ENCODE measurements at regions not wholly inside any gene's neighbourhood (a gene's known extent, or its start where the extent isn't known, plus 50 kb on each side); places are given as distances from the start of the nearest gene placed in this dataset.

GRCh38 chr12:60176891-60177290 lies 581.1 kb downstream of the SLC16A7 start:
- Histone ChIP-seq H3K4me3 (ENCODE audit: low read depth, low read length) (no peak overlapping the region), H3K36me3 (ENCODE audit: insufficient read depth, low read length) (no peaks in the 10 kb centered on the region), H3K27me3 (ENCODE audit: insufficient read depth, low read length) (no peaks in the 10 kb centered on the region), H3K27ac (ENCODE audit: low read depth, low read length) (no peak overlapping the region), H3K79me2 (ENCODE audit: control insufficient read depth, insufficient read depth, low read length, unreplicated experiment) (no peaks in the 10 kb centered on the region), H2AFZ (ENCODE audit: low read length, unreplicated experiment) (no peak overlapping the region), H3K4me1 (ENCODE audit: control insufficient read depth, insufficient read depth, low read length, unreplicated experiment) (peaks cover 34% of the 10 kb centered on the region)

DNA sequence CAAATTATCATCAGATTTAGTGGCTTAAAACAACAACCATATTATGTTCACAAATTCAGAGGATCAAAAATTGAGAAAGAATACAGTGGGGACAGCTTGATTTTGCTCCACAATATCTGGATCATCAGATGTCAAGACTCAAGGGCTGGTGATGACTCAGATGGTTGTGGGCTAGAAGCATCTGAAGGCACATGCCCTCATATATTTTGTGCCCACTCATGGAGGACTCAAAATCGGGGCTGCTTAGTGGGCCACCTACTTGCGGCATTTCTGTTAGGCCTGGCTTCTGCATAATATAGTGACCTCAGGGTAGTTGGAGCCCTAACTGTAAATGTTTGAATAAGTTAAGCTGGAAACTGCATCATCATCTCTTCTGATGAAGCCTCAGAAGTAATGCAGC lies 584.5 kb downstream of the SLC16A7 start:
- Histone ChIP-seq H3K27ac (ENCODE audit: low read depth, low read length) (no peak overlapping the region), H3K36me3 (ENCODE audit: insufficient read depth, low read length) (no peaks in the 10 kb centered on the region), H2AFZ (ENCODE audit: low read length, unreplicated experiment) (no peak overlapping the region), H3K4me1 (ENCODE audit: control insufficient read depth, insufficient read depth, low read length, unreplicated experiment) (peaks cover 6% of the 10 kb centered on the region), H3K4me3 (ENCODE audit: low read depth, low read length) (no peak overlapping the region), H3K27me3 (ENCODE audit: insufficient read depth, low read length) (no peaks in the 10 kb centered on the region), H3K79me2 (ENCODE audit: control insufficient read depth, insufficient read depth, low read length, unreplicated experiment) (no peaks in the 10 kb centered on the region)

- Histone ChIP-seq H3K4me1 (ENCODE audit: control insufficient read depth, insufficient read depth, low read length, unreplicated experiment) (no peaks in the 10 kb centered on the region), H3K4me3 (ENCODE audit: low read depth, low read length) (no peak overlapping the region), H3K36me3 (ENCODE audit: insufficient read depth, low read length) (no peaks in the 10 kb centered on the region), H2AFZ (ENCODE audit: low read length, unreplicated experiment) (no peak overlapping the region), H3K79me2 (ENCODE audit: control insufficient read depth, insufficient read depth, low read length, unreplicated experiment) (no peaks in the 10 kb centered on the region), H3K27me3 (ENCODE audit: insufficient read depth, low read length) (no peaks in the 10 kb centered on the region), H3K27ac (ENCODE audit: low read depth, low read length) (no peak overlapping the region)
Measured at GRCh38 chr12:60182354-60182753, 586.5 kb downstream of the SLC16A7 start.

- Histone ChIP-seq H3K27ac (ENCODE audit: low read depth, low read length) (no peak overlapping the region), H3K36me3 (ENCODE audit: insufficient read depth, low read length) (no peaks in the 10 kb centered on the region), H3K27me3 (ENCODE audit: insufficient read depth, low read length) (no peaks in the 10 kb centered on the region), H2AFZ (ENCODE audit: low read length, unreplicated experiment) (no peak overlapping the region), H3K4me3 (ENCODE audit: low read depth, low read length) (no peak overlapping the region), H3K79me2 (ENCODE audit: control insufficient read depth, insufficient read depth, low read length, unreplicated experiment) (no peaks in the 10 kb centered on the region), H3K4me1 (ENCODE audit: control insufficient read depth, insufficient read depth, low read length, unreplicated experiment) (no peaks in the 10 kb centered on the region)
Measured at GRCh38 chr12:60184096-60184495, 588.3 kb downstream of the SLC16A7 start.

DNA sequence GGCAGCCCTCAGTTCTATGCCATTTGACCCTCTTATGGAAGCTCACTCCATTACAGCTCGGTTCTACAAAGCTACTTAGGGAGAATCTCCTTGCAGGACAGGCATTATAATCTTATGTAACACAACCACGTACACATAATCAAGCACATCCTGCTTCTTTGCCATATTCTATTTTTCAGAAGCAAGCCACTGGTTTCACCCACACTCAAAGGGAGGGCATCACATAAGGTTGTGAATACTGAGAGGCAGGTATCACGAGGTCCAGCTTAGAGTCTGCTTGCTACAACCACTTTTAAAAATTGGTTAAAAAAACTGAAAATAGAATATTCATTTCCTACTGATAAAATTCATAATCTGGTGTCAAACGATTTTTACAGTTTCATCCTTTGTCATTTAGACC lies 589.2 kb downstream of the SLC16A7 start:
- no peak overlapping the region for H3K4me3 ChIP-seq (ENCODE audit: low read depth, low read length)
- no peak overlapping the region for H2AFZ ChIP-seq (ENCODE audit: low read length, unreplicated experiment)
- no peaks in the 10 kb centered on the region for H3K36me3 ChIP-seq (ENCODE audit: insufficient read depth, low read length)
- H3K79me2 ChIP-seq (ENCODE audit: control insufficient read depth, insufficient read depth, low read length, unreplicated experiment): no peaks in the 10 kb centered on the region
- H3K27ac ChIP-seq (ENCODE audit: low read depth, low read length): no peak overlapping the region
- no peaks in the 10 kb centered on the region for H3K27me3 ChIP-seq (ENCODE audit: insufficient read depth, low read length)
- H3K4me1 ChIP-seq (ENCODE audit: control insufficient read depth, insufficient read depth, low read length, unreplicated experiment): no peaks in the 10 kb centered on the region

DNA sequence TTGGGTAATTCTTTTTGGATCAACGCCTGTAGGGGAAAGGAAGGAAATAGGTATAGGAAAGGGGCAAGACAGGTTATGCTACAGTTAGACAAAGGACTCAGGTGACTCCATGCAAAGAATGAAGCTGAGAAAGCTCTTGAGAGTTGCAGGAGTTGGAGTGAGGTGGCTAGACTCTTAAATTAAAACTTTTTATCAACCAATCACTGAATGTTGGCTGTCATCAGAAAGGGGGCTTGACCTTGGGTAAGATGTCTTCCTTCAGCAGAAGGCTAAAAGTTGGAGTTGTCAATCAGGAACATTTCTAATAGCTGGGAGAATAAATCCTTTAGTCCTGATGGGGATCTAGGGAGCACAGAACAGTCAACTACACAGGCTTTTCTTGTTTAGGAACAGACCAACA lies 595.4 kb downstream of the SLC16A7 start:
- H3K27me3 ChIP-seq (ENCODE audit: insufficient read depth, low read length): no peaks in the 10 kb centered on the region
- H3K79me2 ChIP-seq (ENCODE audit: control insufficient read depth, insufficient read depth, low read length, unreplicated experiment): no peaks in the 10 kb centered on the region
- H3K36me3 ChIP-seq (ENCODE audit: insufficient read depth, low read length): no peaks in the 10 kb centered on the region
- H2AFZ ChIP-seq (ENCODE audit: low read length, unreplicated experiment): no peak overlapping the region
- peak overlapping the region; percentile 59 for H3K27ac ChIP-seq (ENCODE audit: low read depth, low read length)
- H3K4me1 ChIP-seq (ENCODE audit: control insufficient read depth, insufficient read depth, low read length, unreplicated experiment): peaks cover 24% of the 10 kb centered on the region
- no peak overlapping the region for H3K4me3 ChIP-seq (ENCODE audit: low read depth, low read length)

DNA sequence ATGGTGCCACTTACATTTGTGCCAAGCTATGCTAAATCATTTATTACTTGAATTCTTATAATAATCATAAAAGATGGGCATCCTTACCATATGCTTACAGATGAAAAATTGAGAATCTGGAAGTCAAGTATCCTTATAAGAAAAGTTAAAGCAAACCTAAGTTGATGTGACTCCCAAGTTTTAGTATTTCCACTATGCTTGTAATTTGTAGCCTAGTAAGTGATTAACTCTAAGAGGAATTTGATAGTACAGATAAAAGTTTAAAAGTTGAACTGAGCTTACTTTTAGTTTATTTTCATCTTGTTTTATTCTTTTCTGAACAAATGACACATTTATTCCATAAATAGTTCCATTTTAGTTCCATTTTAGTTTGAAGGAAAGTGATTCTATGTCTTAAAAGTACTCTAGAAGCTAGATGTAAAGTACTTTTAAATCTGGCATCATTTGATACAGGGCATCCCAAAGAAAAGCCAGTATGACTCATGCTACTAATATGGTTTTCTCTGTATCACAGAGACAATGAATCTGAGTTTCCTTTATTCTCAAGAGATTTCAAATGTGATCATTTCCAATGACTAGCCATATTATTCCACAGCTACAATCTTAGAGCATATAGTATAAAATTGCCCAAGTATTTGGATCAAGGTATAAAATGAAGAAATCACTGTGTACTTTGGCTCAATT lies 596.0 kb downstream of the SLC16A7 start:
- Histone ChIP-seq H3K27ac (ENCODE audit: low read depth, low read length) (peak overlapping the region; percentile 59), H3K27me3 (ENCODE audit: insufficient read depth, low read length) (no peaks in the 10 kb centered on the region), H3K79me2 (ENCODE audit: control insufficient read depth, insufficient read depth, low read length, unreplicated experiment) (no peaks in the 10 kb centered on the region), H3K4me3 (ENCODE audit: low read depth, low read length) (peak overlapping the region; percentile 9; the same call in 1 of the 2 replicates), H3K36me3 (ENCODE audit: insufficient read depth, low read length) (no peaks in the 10 kb centered on the region), H2AFZ (ENCODE audit: low read length, unreplicated experiment) (peak overlapping the region; percentile 27), H3K4me1 (ENCODE audit: control insufficient read depth, insufficient read depth, low read length, unreplicated experiment) (peaks cover 24% of the 10 kb centered on the region)

DNA sequence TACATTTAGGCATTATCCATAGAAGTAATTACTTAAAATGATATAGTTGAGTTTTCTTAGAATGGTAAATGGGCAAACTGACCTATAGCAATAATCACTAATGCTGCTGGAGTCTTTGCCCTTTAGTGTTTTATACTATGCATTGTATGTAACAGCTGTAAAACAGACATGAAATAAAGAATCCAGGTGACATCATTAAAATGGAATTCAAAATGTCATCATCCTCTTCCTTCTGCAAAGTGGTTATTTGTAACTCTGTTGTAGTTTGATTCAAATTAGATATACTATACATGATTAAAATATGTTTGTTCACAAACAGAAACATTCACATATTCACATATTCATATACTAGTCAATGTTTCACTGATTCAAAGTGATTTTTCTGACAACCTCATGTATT lies 598.8 kb downstream of the SLC16A7 start:
- H3K36me3 ChIP-seq (ENCODE audit: insufficient read depth, low read length): no peaks in the 10 kb centered on the region
- H3K27ac ChIP-seq (ENCODE audit: low read depth, low read length): no peak overlapping the region
- no peak overlapping the region for H2AFZ ChIP-seq (ENCODE audit: low read length, unreplicated experiment)
- no peaks in the 10 kb centered on the region for H3K79me2 ChIP-seq (ENCODE audit: control insufficient read depth, insufficient read depth, low read length, unreplicated experiment)
- peaks cover 31% of the 10 kb centered on the region for H3K4me1 ChIP-seq (ENCODE audit: control insufficient read depth, insufficient read depth, low read length, unreplicated experiment)
- no peaks in the 10 kb centered on the region for H3K27me3 ChIP-seq (ENCODE audit: insufficient read depth, low read length)
- no peak overlapping the region for H3K4me3 ChIP-seq (ENCODE audit: low read depth, low read length)

DNA sequence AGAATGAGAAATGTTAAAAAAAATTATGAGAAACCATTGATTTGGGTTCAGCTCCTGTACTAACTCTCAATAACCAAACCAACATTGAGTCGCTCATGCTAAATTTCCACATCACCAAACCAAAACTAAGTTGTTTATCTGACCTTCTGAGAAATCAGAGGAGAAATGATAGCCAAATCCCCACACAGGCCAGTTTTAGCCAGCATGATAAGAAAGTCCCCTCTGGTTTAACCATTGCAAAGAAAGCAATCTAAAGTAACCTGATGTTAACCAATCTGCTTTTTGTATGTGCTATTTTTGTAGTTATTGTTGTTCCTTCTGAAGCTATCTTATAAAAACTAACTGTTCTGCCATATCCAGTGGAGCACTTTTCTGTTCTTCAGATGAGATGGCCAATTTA lies 599.7 kb downstream of the SLC16A7 start:
- Histone ChIP-seq H3K27ac (ENCODE audit: low read depth, low read length) (no peak overlapping the region), H3K4me1 (ENCODE audit: control insufficient read depth, insufficient read depth, low read length, unreplicated experiment) (peaks cover 35% of the 10 kb centered on the region), H3K36me3 (ENCODE audit: insufficient read depth, low read length) (no peaks in the 10 kb centered on the region), H3K79me2 (ENCODE audit: control insufficient read depth, insufficient read depth, low read length, unreplicated experiment) (no peaks in the 10 kb centered on the region), H2AFZ (ENCODE audit: low read length, unreplicated experiment) (no peak overlapping the region), H3K4me3 (ENCODE audit: low read depth, low read length) (no peak overlapping the region), H3K27me3 (ENCODE audit: insufficient read depth, low read length) (no peaks in the 10 kb centered on the region)

- Histone ChIP-seq H3K27me3 (ENCODE audit: insufficient read depth, low read length) (no peaks in the 10 kb centered on the region), H3K27ac (ENCODE audit: low read depth, low read length) (no peak overlapping the region), H3K4me1 (ENCODE audit: control insufficient read depth, insufficient read depth, low read length, unreplicated experiment) (peaks cover 33% of the 10 kb centered on the region), H3K36me3 (ENCODE audit: insufficient read depth, low read length) (no peaks in the 10 kb centered on the region), H3K4me3 (ENCODE audit: low read depth, low read length) (no peak overlapping the region), H3K79me2 (ENCODE audit: control insufficient read depth, insufficient read depth, low read length, unreplicated experiment) (no peaks in the 10 kb centered on the region), H2AFZ (ENCODE audit: low read length, unreplicated experiment) (no peak overlapping the region)
Measured at GRCh38 chr12:60196366-60196765, 600.5 kb downstream of the SLC16A7 start.

DNA sequence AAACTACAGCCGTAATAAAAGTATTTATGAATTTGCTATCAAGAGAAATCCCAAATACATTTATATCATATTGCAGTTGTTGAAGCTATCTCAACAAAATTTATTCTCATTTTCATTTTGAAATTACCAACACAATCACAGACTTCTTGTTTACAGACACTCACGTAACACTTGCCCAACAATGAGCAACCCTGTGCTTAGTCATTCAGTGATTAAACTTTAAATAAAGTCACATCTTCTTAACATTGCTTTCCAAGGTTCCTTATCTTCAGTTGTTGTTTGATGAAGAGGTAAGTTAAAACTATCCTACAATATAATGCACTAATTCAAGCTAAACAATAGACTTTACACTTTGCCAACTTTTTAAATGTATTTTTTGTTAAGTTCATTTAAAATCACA lies 601.8 kb downstream of the SLC16A7 start:
- no peak overlapping the region for H3K4me3 ChIP-seq (ENCODE audit: low read depth, low read length)
- H2AFZ ChIP-seq (ENCODE audit: low read length, unreplicated experiment): peak overlapping the region; percentile 69
- peaks cover 21% of the 10 kb centered on the region for H3K4me1 ChIP-seq (ENCODE audit: control insufficient read depth, insufficient read depth, low read length, unreplicated experiment)
- H3K79me2 ChIP-seq (ENCODE audit: control insufficient read depth, insufficient read depth, low read length, unreplicated experiment): no peaks in the 10 kb centered on the region
- no peaks in the 10 kb centered on the region for H3K36me3 ChIP-seq (ENCODE audit: insufficient read depth, low read length)
- peak overlapping the region; percentile 23; the same call in 1 of the 2 replicates for H3K27ac ChIP-seq (ENCODE audit: low read depth, low read length)
- no peaks in the 10 kb centered on the region for H3K27me3 ChIP-seq (ENCODE audit: insufficient read depth, low read length)
